ENCODE measurements at regions not wholly inside any gene's neighbourhood (a gene's known extent, or its start where the extent isn't known, plus 50 kb on each side); places are given as distances from the start of the nearest gene placed in this dataset.
A peak's percentile ranks its signal among the peaks of the same experiment; 100 is the strongest.
"Not testable (repeated sequence)": the region's sequence is repeated elsewhere in the genome, so short reads cannot be mapped to it uniquely, and the experiment has no call there.

- Mint-ChIP-seq H3K27me3 (no peaks in the 10 kb centered on the region), H3K9me3 (no peaks in the 10 kb centered on the region), H3K4me3 (no peak overlapping the region), H3K36me3 (ENCODE audit: insufficient read depth) (peaks cover 4% of the 10 kb centered on the region), H3K27ac (no peak overlapping the region), H3K4me1 (ENCODE audit: low read depth in 2 of 2) (peaks cover 0 to 3% of the 10 kb centered on the region in 2 donors)
- ATAC-seq (replicated peaks): no peak
- DNase-seq: no peak
These were observed 346.5 kb downstream of the TYW1 start for GRCh38 chr7:67343114-67343513.

- Mint-ChIP-seq H3K27ac (no peak overlapping the region), H3K36me3 (ENCODE audit: insufficient read depth) (peaks cover 4% of the 10 kb centered on the region), H3K27me3 (no peaks in the 10 kb centered on the region), H3K4me3 (no peak overlapping the region), H3K4me1 (ENCODE audit: low read depth in 2 of 2) (peaks cover 0 to 3% of the 10 kb centered on the region in 2 donors), H3K9me3 (no peaks in the 10 kb centered on the region)
- DNase-seq (no peak), ATAC-seq (replicated peaks) (no peak)
These were observed 346.9 kb downstream of the TYW1 start for GRCh38 chr7:67343572-67343971.

GRCh38 chr7:67344481-67345193, 348.0 kb downstream of the TYW1 start:
- H3K27me3 Mint-ChIP-seq: no peaks in the 10 kb centered on the region
- DNase-seq (no peak), ATAC-seq (replicated peaks) (no peak)
- H3K4me3 Mint-ChIP-seq: no peak overlapping the region
- H3K36me3 Mint-ChIP-seq (ENCODE audit: insufficient read depth): peaks cover 4% of the 10 kb centered on the region
- H3K9me3 Mint-ChIP-seq: no peaks in the 10 kb centered on the region
- no peak overlapping the region for H3K27ac Mint-ChIP-seq
- H3K4me1 Mint-ChIP-seq (ENCODE audit: low read depth in 2 of 2): peaks cover 0 to 3% of the 10 kb centered on the region in 2 donors

GRCh38 chr7:67346126-67346525, 349.5 kb downstream of the TYW1 start:
- ATAC-seq (replicated peaks) (no peak), DNase-seq (no peak)
- peaks cover 0 to 3% of the 10 kb centered on the region in 2 donors for H3K4me1 Mint-ChIP-seq (ENCODE audit: low read depth in 2 of 2)
- no peak overlapping the region for H3K27ac Mint-ChIP-seq
- H3K9me3 Mint-ChIP-seq: no peaks in the 10 kb centered on the region
- no peaks in the 10 kb centered on the region for H3K27me3 Mint-ChIP-seq
- H3K4me3 Mint-ChIP-seq: no peak overlapping the region
- H3K36me3 Mint-ChIP-seq (ENCODE audit: insufficient read depth): no peaks in the 10 kb centered on the region

GRCh38 chr7:67346876-67347275, 350.2 kb downstream of the TYW1 start:
- Mint-ChIP-seq H3K27ac (peak overlapping the region in 1 of 2 donors; percentile 59), H3K4me1 (ENCODE audit: low read depth in 2 of 2) (peaks cover 0 to 3% of the 10 kb centered on the region in 2 donors), H3K36me3 (ENCODE audit: insufficient read depth) (no peaks in the 10 kb centered on the region), H3K9me3 (no peaks in the 10 kb centered on the region), H3K4me3 (no peak overlapping the region), H3K27me3 (no peaks in the 10 kb centered on the region)
- ATAC-seq (replicated peaks) (no peak), DNase-seq (no peak)

GRCh38 chr7:67348171-67348570, 351.5 kb downstream of the TYW1 start:
- no peak overlapping the region for H3K27ac Mint-ChIP-seq
- no peak overlapping the region for H3K4me3 Mint-ChIP-seq
- DNase-seq (no peak), ATAC-seq (replicated peaks) (no peak)
- H3K9me3 Mint-ChIP-seq: no peaks in the 10 kb centered on the region
- H3K4me1 Mint-ChIP-seq (ENCODE audit: low read depth in 2 of 2): peaks cover 0 to 3% of the 10 kb centered on the region in 2 donors
- H3K27me3 Mint-ChIP-seq: no peaks in the 10 kb centered on the region
- no peaks in the 10 kb centered on the region for H3K36me3 Mint-ChIP-seq (ENCODE audit: insufficient read depth)

- not testable (repeated sequence) for H3K27me3 Mint-ChIP-seq; ATAC-seq (replicated peaks); H3K9me3 Mint-ChIP-seq; H3K4me3 Mint-ChIP-seq; H3K4me1 Mint-ChIP-seq (ENCODE audit: low read depth in 2 of 2); DNase-seq; H3K27ac Mint-ChIP-seq; H3K36me3 Mint-ChIP-seq (ENCODE audit: insufficient read depth)
These were observed 361.0 kb downstream of the TYW1 start for GRCh38 chr7:67357653-67358052.

GRCh38 chr7:67358316-67358715, 361.7 kb downstream of the TYW1 start:
- not testable (repeated sequence) for H3K27me3 Mint-ChIP-seq; H3K9me3 Mint-ChIP-seq; H3K4me3 Mint-ChIP-seq; H3K27ac Mint-ChIP-seq; ATAC-seq (replicated peaks); H3K36me3 Mint-ChIP-seq (ENCODE audit: insufficient read depth); DNase-seq; H3K4me1 Mint-ChIP-seq (ENCODE audit: low read depth in 2 of 2)

- not testable (repeated sequence) for H3K9me3 Mint-ChIP-seq; H3K36me3 Mint-ChIP-seq (ENCODE audit: insufficient read depth); ATAC-seq (replicated peaks); H3K4me3 Mint-ChIP-seq; H3K27me3 Mint-ChIP-seq; H3K27ac Mint-ChIP-seq; DNase-seq; H3K4me1 Mint-ChIP-seq (ENCODE audit: low read depth in 2 of 2)
These were observed 362.1 kb downstream of the TYW1 start for GRCh38 chr7:67358738-67359137.

GRCh38 chr7:67359900-67360299, 363.3 kb downstream of the TYW1 start:
- Mint-ChIP-seq H3K4me1 (ENCODE audit: low read depth in 2 of 2) (no peaks in the 10 kb centered on the region), H3K9me3 (no peaks in the 10 kb centered on the region), H3K27ac (no peak overlapping the region), H3K4me3 (no peak overlapping the region), H3K36me3 (ENCODE audit: insufficient read depth) (peaks cover 3% of the 10 kb centered on the region), H3K27me3 (no peaks in the 10 kb centered on the region)
- ATAC-seq (replicated peaks) (no peak), DNase-seq (no peak)

- no peak for DNase-seq
- Mint-ChIP-seq H3K4me3 (no peak overlapping the region), H3K36me3 (ENCODE audit: insufficient read depth) (peaks cover 3% of the 10 kb centered on the region), H3K27me3 (no peaks in the 10 kb centered on the region), H3K4me1 (ENCODE audit: low read depth in 2 of 2) (no peaks in the 10 kb centered on the region), H3K27ac (no peak overlapping the region), H3K9me3 (no peaks in the 10 kb centered on the region)
- ATAC-seq (replicated peaks): no peak
These were observed 364.5 kb downstream of the TYW1 start for GRCh38 chr7:67361150-67361549.

GRCh38 chr7:67364441-67365017, 367.9 kb downstream of the TYW1 start:
- Mint-ChIP-seq H3K27ac (no peak overlapping the region), H3K4me1 (ENCODE audit: low read depth in 2 of 2) (no peaks in the 10 kb centered on the region), H3K27me3 (peaks cover 0 to 8% of the 10 kb centered on the region in 2 donors), H3K36me3 (ENCODE audit: insufficient read depth) (peaks cover 3% of the 10 kb centered on the region), H3K4me3 (no peak overlapping the region), H3K9me3 (no peaks in the 10 kb centered on the region)
- no peak for ATAC-seq (replicated peaks)
- DNase-seq: no peak

GRCh38 chr7:67371429-67372305, 375.0 kb downstream of the TYW1 start:
- ATAC-seq (replicated peaks) (peak; percentile 76), DNase-seq (peak; percentile 46 to 68 (median 54))
- H3K4me1 Mint-ChIP-seq (ENCODE audit: low read depth in 2 of 2): peaks cover 3 to 5% of the 10 kb centered on the region in 2 donors
- peaks cover 0 to 5% of the 10 kb centered on the region in 2 donors for H3K9me3 Mint-ChIP-seq
- peaks cover 28 to 33% of the 10 kb centered on the region in 2 donors for H3K27me3 Mint-ChIP-seq
- no peaks in the 10 kb centered on the region for H3K36me3 Mint-ChIP-seq (ENCODE audit: insufficient read depth)
- no peak overlapping the region for H3K27ac Mint-ChIP-seq
- H3K4me3 Mint-ChIP-seq: no peak overlapping the region

All from effector memory CD8-positive, alpha-beta T cell (primary cell).